Activated CD4-positive, alpha-beta T cell treated with anti-CD3 and anti-CD28 coated beads, Interleukin-2, amount 10 ng/mL, durations not matched to agents 24 days and 14 days (primary cell): ENCODE measurements at regions not wholly inside any gene's neighbourhood (a gene's known extent, or its start where the extent isn't known, plus 50 kb on each side); places are given as distances from the start of the nearest gene placed in this dataset.
A peak's percentile ranks its signal among the peaks of the same experiment; 100 is the strongest.

Source experiments
- DNase-seq: peaks from one replicate; pipeline ENCODE4 v3.0.0; 2022
- H3K27ac Mint-ChIP-seq: one replicate; pipeline ENCODE4 v1.8.0; 2022; ENCODE audit warnings: mild to moderate bottlenecking, mixed read lengths
- H3K27me3 Mint-ChIP-seq: one replicate; pipeline ENCODE4 v1.8.0; 2022; ENCODE audit warnings: mixed read lengths
- H3K36me3 Mint-ChIP-seq: one replicate; pipeline ENCODE4 v1.8.0; 2022; ENCODE audit warnings: low read depth, mild to moderate bottlenecking, mixed read lengths
- H3K4me1 Mint-ChIP-seq: one replicate; pipeline ENCODE4 v1.8.0; 2021; ENCODE audit warnings: mixed read lengths
- H3K4me3 Mint-ChIP-seq: one replicate; pipeline ENCODE4 v1.8.0; 2022; ENCODE audit warnings: mild to moderate bottlenecking, moderate library complexity, mixed read lengths
- H3K9me3 Mint-ChIP-seq: one replicate; pipeline ENCODE4 v1.8.0; 2021; ENCODE audit warnings: mixed read lengths
- intact Hi-C: fragments of 100-400 bp; cut with micrococcal nuclease; formaldehyde crosslinking; loops from one replicate; pipeline ENCODE4 v1.15.1; 2023

DNA sequence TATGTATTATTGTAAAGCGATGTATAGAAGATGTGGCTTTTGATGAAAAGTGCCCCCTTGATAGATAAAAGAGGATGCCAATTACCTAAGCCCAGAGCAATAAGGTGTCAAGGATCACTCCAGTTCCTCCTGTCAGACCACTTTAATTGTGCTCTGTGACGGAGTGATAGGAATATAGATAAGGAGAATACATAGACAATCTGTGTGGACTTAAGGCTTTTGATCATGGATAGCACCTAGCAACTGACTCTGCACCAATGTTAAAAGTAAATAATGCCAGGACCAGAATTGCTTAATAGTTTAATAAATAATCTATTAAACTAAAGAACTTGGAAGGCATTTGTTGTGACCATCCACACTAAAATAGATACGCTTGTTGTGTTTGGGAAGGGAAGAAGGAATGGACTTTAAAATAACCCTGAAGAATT lies 390.7 kb upstream of the ARGLU1 start:
- no peaks in the 10 kb centered on the region for H3K4me1 Mint-ChIP-seq

DNA sequence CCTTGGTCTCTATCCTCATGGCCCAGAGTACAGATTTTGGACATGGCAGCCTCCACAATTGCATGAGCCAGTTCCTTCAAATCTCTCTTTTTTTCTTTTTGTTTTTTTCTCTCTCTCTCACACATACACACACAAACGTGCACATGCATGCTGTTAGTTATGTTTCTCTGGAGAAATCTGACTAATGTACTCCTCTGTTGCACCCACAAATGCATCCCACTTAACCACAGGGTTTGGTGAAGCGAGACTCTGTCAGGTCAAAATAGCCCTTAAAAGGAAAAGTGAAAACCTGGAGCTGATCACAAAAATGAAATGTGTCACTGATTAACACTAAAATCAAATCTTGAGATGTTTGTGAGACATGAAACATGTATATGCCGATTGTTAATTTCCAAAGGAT lies 374.6 kb upstream of the ARGLU1 start:
- intact Hi-C loops: no loop called here
- Mint-ChIP-seq H3K27ac (no peak overlapping the region), H3K4me3 (no peak overlapping the region), H3K27me3 (no peaks in the 10 kb centered on the region), H3K9me3 (no peaks in the 10 kb centered on the region), H3K4me1 (no peaks in the 10 kb centered on the region), H3K36me3 (no peaks in the 10 kb centered on the region)
- DNase-seq: no peak

More for the DNA sequence above, 390.7 kb upstream of the ARGLU1 start:
- intact Hi-C loops: no loop called here
- DNase-seq: no peak
- Mint-ChIP-seq H3K27ac (no peak overlapping the region), H3K27me3 (no peaks in the 10 kb centered on the region), H3K36me3 (no peaks in the 10 kb centered on the region), H3K9me3 (peaks cover 7% of the 10 kb centered on the region), H3K4me3 (no peak overlapping the region)

DNA sequence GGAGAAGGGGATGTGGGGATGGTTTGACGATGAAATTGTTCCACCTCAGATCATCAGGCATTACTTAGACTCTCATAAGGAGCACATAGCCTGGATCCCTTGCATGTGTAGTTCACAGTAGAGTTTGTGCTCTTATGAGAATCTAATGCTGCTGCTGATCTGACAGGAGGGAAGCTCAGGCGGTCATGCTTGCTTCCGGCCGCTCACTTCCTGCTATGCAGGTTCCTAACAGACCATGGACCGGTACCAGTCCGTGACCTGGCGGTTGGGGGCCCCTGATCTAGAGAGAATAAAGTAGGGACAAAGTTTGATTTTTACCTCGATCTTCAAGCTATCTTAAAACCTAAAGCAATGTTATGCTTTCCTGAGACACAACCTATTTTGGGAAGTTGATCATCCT lies 373.8 kb upstream of the ARGLU1 start:
- no peak for DNase-seq
- Mint-ChIP-seq H3K36me3 (no peaks in the 10 kb centered on the region), H3K4me1 (no peaks in the 10 kb centered on the region), H3K27ac (no peak overlapping the region), H3K27me3 (no peaks in the 10 kb centered on the region), H3K4me3 (no peak overlapping the region), H3K9me3 (no peaks in the 10 kb centered on the region)
- intact Hi-C loops: no loop called here

DNA sequence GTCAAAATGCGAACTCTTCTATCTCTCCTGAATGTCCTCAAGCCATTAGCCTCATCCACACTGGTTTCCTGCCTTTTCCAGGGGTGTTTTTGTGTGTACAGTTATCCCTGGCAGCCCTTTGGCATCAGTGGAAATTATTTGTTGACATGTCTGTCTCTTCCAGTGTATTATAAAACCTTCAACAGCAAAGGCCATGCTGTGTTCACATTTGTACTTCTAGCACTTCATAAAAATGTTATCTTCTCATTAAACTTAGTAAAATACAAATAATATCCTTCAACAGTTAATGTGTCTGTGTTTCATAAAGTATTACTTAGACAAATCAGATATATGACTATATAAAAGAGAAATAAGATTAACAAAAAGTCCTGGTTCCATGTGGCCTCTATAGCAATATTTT lies 359.5 kb upstream of the ARGLU1 start:
- intact Hi-C loops: no loop called here
- Mint-ChIP-seq H3K36me3 (no peaks in the 10 kb centered on the region), H3K27ac (no peak overlapping the region), H3K4me3 (no peak overlapping the region), H3K4me1 (no peaks in the 10 kb centered on the region), H3K27me3 (no peaks in the 10 kb centered on the region), H3K9me3 (no peaks in the 10 kb centered on the region)
- no peak for DNase-seq

DNA sequence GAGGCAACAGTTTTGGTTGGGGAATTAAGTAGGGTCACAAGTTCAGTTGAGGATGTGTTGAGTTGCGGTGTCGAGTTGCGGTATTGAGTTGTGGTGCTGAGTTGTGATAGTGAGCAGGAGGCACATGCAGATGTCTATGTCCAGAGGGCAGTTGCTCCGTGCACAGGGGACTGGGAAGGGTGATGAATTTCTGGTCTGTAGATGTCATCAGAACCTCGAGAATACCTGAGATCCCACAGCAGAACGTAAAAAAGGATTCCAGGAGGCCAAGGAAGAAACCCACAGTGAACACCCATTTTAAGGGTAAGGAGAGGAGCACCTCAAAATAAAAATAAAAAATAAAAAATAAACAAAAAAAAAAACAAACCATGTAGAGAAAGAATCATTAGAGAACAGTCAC lies 354.4 kb upstream of the ARGLU1 start:
- Mint-ChIP-seq H3K9me3 (no peaks in the 10 kb centered on the region), H3K27ac (no peak overlapping the region), H3K4me1 (no peaks in the 10 kb centered on the region), H3K4me3 (no peak overlapping the region), H3K27me3 (peaks cover 4% of the 10 kb centered on the region), H3K36me3 (no peaks in the 10 kb centered on the region)
- intact Hi-C loops: no loop called here
- no peak for DNase-seq

DNA sequence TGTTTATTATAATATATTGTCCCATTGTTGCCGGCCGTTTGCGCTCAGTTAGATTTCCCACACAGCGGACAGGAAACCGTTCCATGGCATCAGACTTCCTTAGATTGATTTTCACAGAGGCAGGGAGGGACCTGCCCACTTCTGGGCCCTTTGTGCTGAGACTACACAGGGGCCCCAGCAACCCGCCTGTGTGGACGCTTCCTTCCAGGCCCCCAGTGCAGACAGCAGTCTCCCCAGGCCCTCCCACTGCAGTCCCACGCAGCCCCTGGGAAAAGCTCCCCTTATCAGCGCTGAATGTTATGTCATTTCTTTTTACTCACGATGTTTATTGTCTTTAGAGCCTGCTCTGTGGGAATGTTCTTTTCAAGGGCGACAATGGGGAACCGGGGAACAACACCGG lies 351.7 kb upstream of the ARGLU1 start:
- Mint-ChIP-seq H3K36me3 (no peaks in the 10 kb centered on the region), H3K27ac (no peak overlapping the region), H3K27me3 (peaks cover 13% of the 10 kb centered on the region), H3K9me3 (no peaks in the 10 kb centered on the region), H3K4me1 (no peaks in the 10 kb centered on the region), H3K4me3 (no peak overlapping the region)
- DNase-seq: no peak
- intact Hi-C loops: loop anchor here (5.0 kb wide), 1 partner anchor 382 kb away; the partner anchor contains the start of gene EFNB2

DNA sequence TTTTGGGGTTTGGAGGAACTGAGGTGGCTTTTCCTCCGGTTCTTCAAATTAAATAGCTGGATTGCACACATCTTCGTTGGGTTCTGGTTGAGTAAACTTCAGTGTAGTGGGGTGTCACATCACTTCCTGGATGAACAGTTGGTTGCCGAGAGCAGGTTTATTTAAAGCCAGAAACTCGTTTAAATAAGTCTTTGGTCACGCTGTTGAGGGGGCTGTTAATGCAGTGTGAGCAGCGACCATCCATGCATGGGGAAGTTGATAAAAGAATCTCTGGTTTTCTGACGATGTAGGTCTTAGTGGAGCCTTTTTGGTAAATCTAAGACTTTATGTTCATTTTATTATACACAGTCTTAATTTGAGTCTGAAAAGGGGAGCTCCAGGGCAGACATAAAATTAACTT lies 351.2 kb upstream of the ARGLU1 start:
- Mint-ChIP-seq H3K27me3 (peaks cover 13% of the 10 kb centered on the region), H3K4me1 (no peaks in the 10 kb centered on the region), H3K4me3 (no peak overlapping the region), H3K9me3 (no peaks in the 10 kb centered on the region), H3K27ac (no peak overlapping the region), H3K36me3 (no peaks in the 10 kb centered on the region)
- DNase-seq: no peak
- intact Hi-C loops: loop anchor here (5.0 kb wide), 1 partner anchor 382 kb away; the partner anchor contains the start of gene EFNB2

DNA sequence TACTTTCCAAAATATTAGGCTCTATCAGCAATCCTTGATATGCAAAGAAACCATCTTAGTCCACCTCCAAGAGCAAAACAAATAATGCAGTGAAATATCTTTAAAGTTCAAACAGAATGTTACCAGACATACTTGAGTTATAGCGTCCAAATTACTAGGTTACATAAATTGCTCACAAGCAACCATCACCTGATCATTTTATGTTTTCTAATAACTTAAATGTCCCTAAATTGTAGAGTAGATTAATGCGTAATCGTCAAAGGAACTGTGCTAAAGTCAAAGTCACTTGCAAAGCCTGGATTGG lies 350.6 kb upstream of the ARGLU1 start:
- no peak for DNase-seq
- no peaks in the 10 kb centered on the region for H3K4me1 Mint-ChIP-seq
- intact Hi-C loops: loop anchor here (5.0 kb wide), 1 partner anchor 381 kb away; the partner anchor contains the start of gene EFNB2
- peaks cover 13% of the 10 kb centered on the region for H3K27me3 Mint-ChIP-seq
- H3K36me3 Mint-ChIP-seq: no peaks in the 10 kb centered on the region
- peak overlapping the region; percentile 79 for H3K4me3 Mint-ChIP-seq
- no peaks in the 10 kb centered on the region for H3K9me3 Mint-ChIP-seq
- no peak overlapping the region for H3K27ac Mint-ChIP-seq

DNA sequence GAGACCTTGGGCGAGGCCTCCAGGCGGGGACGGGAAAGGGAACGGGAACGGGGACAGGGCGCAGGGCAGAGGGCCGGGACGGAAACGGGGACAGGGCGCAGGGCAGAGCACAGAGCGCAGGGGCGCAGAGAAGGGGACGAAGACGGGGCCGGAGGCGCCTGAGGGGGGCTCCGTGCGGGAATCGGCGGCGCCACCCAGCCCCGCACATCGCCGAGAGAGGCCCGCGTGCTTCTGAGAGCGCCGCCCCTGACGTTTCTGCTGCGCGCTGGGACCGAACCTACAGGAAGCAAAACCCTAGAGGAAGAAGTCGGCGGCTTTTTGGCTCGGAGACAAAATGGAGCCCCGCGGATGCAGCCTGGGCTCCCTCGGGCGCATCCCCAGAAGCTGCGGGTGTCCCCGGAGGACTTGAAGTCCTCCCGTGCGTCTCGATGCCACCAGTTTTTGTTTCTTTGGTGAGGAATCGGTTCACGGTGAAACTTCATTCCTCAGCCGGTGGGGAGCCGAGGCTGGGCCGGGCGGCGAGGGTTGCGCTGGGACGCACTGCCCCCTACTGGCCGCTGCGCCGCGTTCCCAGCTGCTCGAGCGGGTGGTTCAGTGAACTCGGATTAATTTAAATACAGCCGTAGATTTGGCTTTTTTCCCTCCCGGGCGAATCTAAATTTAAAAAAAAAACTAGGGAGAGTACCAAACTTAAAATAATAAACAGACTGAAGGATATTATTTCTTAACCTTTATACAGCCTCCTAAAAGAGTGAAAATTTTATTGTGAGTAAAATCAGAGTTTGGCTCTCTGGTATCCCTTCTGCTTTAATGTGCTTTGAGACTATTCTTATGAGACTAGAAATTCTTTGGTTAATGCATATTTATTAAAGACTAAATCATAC lies 350.0 kb upstream of the ARGLU1 start:
- Mint-ChIP-seq H3K9me3 (no peaks in the 10 kb centered on the region), H3K27me3 (peaks cover 13% of the 10 kb centered on the region), H3K36me3 (no peaks in the 10 kb centered on the region), H3K27ac (peak overlapping the region; percentile 58), H3K4me3 (peak overlapping the region; percentile 79), H3K4me1 (no peaks in the 10 kb centered on the region)
- intact Hi-C loops: loop anchor here (5.0 kb wide), 1 partner anchor 381 kb away; the partner anchor contains the start of gene EFNB2
- DNase-seq: peak; percentile 91

DNA sequence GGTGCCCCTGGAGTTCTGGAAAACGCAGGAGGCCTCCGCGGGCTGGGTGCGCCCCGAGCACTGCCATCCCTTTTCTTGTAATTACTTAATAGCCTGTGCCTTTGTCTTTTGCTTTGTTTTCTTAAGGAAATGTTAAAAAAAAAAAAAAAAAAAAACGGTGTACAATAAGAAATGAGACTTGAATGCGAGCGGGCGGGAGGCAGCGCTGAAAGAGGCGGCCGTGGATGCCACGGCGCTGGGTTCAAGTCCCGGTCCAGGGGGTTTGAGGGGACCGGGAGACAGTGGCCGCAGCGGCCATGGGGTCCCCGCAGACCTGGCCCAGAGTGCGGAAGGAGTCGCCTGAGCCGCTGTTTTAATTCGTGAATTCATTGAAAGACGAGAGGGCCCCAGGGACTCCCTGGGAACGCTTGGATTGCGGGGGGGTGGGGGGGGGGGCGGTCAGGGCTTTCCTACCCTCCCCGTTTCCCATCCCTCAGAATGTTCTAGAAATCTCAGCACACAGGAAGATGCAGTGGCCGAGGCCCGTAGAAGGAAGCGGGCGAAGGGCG lies 349.2 kb upstream of the ARGLU1 start:
- Mint-ChIP-seq H3K9me3 (no peaks in the 10 kb centered on the region), H3K4me3 (peak overlapping the region; percentile 79), H3K36me3 (no peaks in the 10 kb centered on the region), H3K27me3 (peaks cover 13% of the 10 kb centered on the region), H3K4me1 (no peaks in the 10 kb centered on the region), H3K27ac (no peak overlapping the region)
- no peak for DNase-seq
- intact Hi-C loops: loop anchor here (5.0 kb wide), 1 partner anchor 380 kb away; the partner anchor contains the start of gene EFNB2

DNA sequence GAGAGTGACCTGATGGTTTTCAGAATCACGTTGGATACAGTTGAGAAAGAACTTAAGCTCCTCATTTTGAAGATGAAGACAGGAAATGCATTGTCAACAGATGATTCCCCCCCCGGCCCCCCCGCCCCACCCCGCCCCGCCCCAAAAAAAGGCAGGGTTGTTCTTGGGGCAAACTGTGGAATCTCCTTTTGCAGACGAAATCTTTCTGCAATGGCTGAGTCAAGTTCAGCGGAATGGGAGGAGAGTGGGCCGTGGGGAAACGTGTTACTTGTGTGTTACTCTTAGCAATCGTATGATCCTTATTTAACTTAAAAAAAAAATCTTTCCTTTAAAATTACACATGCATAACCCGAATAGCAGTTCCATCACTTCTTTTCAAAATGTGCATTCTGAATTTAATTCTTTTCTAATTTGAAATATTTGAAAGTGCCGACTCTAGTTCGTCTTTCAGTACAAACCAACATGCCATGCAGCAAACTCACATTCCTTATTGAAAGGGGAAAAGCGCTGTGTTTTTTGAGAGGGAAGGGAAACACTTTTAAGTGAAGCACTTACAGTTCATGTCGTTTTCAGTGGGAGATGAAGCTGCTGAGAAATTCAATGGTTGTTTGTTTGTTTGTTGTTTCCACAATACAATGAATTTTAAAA lies 348.5 kb upstream of the ARGLU1 start:
- Mint-ChIP-seq H3K27me3 (peaks cover 13% of the 10 kb centered on the region), H3K36me3 (no peaks in the 10 kb centered on the region), H3K4me3 (no peak overlapping the region), H3K9me3 (no peaks in the 10 kb centered on the region), H3K27ac (no peak overlapping the region), H3K4me1 (no peaks in the 10 kb centered on the region)
- intact Hi-C loops: loop anchor here (5.0 kb wide), 1 partner anchor 379 kb away; the partner anchor contains the start of gene EFNB2
- no peak for DNase-seq

DNA sequence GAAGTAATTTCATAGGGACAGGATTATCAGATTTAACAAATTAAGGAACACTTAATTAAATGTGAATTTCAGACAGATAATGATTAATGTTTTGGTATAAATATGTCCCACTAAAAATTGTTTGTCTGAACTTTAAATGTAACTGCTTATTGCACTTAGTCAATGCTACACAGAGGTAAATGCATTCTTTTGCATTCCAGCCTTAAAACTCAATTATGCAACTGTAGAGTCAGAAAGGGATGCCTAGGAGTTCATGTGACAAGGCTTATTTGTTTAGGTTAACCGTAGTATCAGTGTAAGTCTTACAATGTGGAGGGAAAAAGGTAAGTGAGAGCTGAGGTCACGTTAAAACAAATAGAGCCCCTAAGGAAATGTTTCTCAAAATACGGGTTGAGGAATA lies 347.2 kb upstream of the ARGLU1 start:
- H3K36me3 Mint-ChIP-seq: no peaks in the 10 kb centered on the region
- no peaks in the 10 kb centered on the region for H3K9me3 Mint-ChIP-seq
- intact Hi-C loops: loop anchor here (5.0 kb wide), 1 partner anchor 378 kb away; the partner anchor contains the start of gene EFNB2
- peaks cover 13% of the 10 kb centered on the region for H3K27me3 Mint-ChIP-seq
- no peak overlapping the region for H3K4me3 Mint-ChIP-seq
- H3K4me1 Mint-ChIP-seq: no peaks in the 10 kb centered on the region
- DNase-seq: no peak
- no peak overlapping the region for H3K27ac Mint-ChIP-seq

DNA sequence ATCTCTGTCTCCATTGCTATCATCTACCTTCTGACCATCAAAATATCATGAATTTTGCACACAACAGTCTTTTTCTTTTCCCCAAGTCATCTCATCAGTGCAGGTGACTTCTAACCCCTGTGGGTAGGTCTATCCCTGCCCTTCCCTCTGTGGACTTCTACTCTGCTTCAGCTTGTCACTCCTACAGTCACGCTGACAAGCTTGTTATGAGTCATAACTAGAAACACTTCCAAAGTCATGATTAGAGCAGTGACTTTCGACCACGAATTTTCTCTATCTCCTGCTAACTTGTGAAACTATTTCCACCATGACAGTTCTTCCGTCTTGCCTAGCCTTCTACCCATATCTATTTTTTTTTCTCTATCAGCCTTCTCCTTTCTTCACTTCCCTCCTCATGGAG lies 343.7 kb upstream of the ARGLU1 start:
- intact Hi-C loops: no loop called here
- Mint-ChIP-seq H3K4me1 (no peaks in the 10 kb centered on the region), H3K9me3 (no peaks in the 10 kb centered on the region), H3K27me3 (peaks cover 8% of the 10 kb centered on the region), H3K36me3 (no peaks in the 10 kb centered on the region), H3K4me3 (no peak overlapping the region), H3K27ac (no peak overlapping the region)
- no peak for DNase-seq

DNA sequence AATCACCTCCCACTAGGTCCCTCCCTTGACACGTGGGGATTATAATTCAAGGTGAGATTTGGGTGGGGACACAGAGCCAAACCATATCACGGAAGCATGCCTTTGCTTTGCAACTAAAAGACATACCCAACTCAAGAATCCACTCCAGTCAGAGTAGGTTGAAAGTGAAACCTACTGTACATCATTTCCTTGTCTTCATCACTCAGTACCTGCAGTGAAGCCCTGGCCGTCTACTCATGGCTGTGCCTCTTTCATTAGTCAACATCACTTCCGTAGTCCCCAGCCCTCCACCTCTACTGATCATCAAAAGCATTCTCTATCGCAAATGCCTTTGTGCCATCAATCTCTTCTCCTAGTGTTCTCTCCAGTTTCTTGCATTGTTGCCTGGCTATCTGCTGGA lies 343.1 kb upstream of the ARGLU1 start:
- Mint-ChIP-seq H3K4me1 (no peaks in the 10 kb centered on the region), H3K27me3 (peaks cover 5% of the 10 kb centered on the region), H3K27ac (no peak overlapping the region), H3K36me3 (no peaks in the 10 kb centered on the region), H3K9me3 (no peaks in the 10 kb centered on the region), H3K4me3 (no peak overlapping the region)
- intact Hi-C loops: no loop called here
- DNase-seq: no peak
